ENCODE measurements at regions not wholly inside any gene's neighbourhood (a gene's known extent, or its start where the extent isn't known, plus 50 kb on each side); places are given as distances from the start of the nearest gene placed in this dataset.
"Not testable (repeated sequence)": the region's sequence is repeated elsewhere in the genome, so short reads cannot be mapped to it uniquely, and the experiment has no call there.

DNA sequence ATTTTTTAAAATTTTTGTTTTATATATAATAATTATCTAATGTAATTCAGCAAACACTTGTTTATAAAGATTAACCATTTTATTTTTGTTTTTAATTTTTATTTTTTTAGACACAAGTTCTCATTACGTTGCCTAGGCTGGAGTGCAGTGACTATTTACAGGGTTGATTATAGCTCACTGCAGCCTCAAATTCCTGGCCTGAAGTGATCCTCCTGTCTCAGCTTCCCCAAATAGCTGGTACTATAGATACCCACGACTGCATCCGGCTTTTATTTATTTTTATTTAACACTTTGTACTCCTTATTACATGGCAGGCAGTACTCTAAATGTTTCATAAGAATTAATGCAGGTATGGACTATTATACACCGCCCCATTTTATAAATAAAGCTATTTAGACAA lies 288.7 kb downstream of the MDFIC start:
- no peak for DNase-seq
- TF ChIP-seq, protein P1, sequence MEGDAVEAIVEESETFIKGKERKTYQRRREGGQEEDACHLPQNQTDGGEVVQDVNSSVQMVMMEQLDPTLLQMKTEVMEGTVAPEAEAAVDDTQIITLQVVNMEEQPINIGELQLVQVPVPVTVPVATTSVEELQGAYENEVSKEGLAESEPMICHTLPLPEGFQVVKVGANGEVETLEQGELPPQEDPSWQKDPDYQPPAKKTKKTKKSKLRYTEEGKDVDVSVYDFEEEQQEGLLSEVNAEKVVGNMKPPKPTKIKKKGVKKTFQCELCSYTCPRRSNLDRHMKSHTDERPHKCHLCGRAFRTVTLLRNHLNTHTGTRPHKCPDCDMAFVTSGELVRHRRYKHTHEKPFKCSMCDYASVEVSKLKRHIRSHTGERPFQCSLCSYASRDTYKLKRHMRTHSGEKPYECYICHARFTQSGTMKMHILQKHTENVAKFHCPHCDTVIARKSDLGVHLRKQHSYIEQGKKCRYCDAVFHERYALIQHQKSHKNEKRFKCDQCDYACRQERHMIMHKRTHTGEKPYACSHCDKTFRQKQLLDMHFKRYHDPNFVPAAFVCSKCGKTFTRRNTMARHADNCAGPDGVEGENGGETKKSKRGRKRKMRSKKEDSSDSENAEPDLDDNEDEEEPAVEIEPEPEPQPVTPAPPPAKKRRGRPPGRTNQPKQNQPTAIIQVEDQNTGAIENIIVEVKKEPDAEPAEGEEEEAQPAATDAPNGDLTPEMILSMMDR (IDR thresholded peaks at IDR 0.05) = no peak
- no peaks in the 10 kb centered on the region for H3K9me3 ChIP-seq
- H3K9ac ChIP-seq (ENCODE audit: low read depth in 2 of 2, low read length in 2 of 2) = no peak overlapping the region
- intact Hi-C loops (cut with DNase I) = no loop called here
- no peaks in the 10 kb centered on the region for H3K27me3 ChIP-seq
- no peaks in the 10 kb centered on the region for H3K36me3 ChIP-seq
- no peak overlapping the region for H3K4me3 ChIP-seq
- H3K4me1 ChIP-seq = no peaks in the 10 kb centered on the region
- H3K27ac ChIP-seq = no peak overlapping the region

DNA sequence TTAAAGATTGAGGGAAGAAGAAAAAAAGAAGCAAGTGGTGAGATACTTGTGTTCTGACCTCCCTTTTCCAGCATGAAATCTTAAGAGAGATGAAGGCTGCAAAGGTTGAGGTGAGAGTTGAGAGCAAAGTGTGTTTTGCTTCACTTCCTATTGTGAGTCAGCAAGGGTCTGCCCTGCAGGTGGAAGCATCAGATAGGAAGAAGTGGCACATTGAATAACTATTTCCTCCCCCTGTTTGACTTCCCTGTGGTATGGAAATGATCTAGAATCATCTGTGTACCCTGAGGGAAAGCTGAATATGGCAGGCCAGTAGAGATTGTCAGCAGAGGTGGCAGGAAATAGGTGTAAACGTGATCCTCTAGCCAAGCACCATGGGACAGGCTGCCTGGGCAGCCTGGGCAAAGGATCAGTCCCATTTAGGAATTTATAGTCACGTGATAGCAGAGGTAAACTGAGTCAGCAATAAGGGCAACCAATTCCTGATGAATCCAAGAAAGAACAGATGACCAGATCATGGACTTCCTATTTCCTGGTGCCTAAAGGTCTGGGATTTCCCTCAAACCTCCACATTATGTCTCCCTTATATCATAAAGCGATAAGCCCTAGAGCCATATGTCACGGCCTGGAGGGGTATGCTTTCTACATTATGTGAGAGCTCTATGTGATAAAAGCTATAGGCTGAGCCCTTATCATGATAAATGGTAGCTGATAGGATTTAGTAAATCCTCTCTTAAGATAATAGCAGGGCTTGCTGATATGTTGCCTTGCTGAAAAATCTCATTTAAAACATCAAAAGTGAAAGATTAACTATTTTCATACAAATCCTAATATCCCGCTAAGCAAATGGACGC lies 287.0 kb downstream of the MDFIC start:
- Histone ChIP-seq H3K27me3 (no peaks in the 10 kb centered on the region), H3K27ac (no peak overlapping the region), H3K4me1 (no peaks in the 10 kb centered on the region), H3K36me3 (no peaks in the 10 kb centered on the region), H3K4me3 (no peak overlapping the region), H3K9me3 (no peaks in the 10 kb centered on the region), H3K9ac (ENCODE audit: low read depth in 2 of 2, low read length in 2 of 2) (no peak overlapping the region)
- DNase-seq = no peak
- TF ChIP-seq, protein P1 (IDR thresholded peaks at IDR 0.05) = no peak
- intact Hi-C loops (cut with DNase I) = no loop called here

DNA sequence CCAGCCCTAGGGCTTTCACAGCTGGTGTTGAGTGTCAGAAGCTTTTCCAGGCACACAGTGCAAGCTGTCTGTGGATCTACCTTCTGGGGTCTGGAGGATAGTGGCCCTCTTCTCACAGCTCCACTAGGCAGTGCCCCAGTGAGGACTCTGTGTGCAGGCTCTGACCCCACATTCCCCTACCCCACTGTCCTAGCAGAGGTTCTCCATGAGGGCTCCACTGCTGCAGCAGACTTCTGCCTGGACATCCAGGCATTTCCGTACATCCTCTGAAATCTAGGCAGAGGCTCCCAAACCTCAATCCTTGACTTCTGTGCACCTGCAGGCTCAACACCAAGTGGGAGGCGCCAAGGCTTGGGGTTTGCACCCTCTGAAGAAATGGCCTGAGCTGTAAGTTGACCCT lies 284.5 kb downstream of the MDFIC start:
- H3K36me3 ChIP-seq; H3K9me3 ChIP-seq; H3K27me3 ChIP-seq; intact Hi-C loops (cut with DNase I); H3K4me3 ChIP-seq; DNase-seq; H3K9ac ChIP-seq (ENCODE audit: low read depth in 2 of 2, low read length in 2 of 2); H3K27ac ChIP-seq; H3K4me1 ChIP-seq: not testable (repeated sequence)

DNA sequence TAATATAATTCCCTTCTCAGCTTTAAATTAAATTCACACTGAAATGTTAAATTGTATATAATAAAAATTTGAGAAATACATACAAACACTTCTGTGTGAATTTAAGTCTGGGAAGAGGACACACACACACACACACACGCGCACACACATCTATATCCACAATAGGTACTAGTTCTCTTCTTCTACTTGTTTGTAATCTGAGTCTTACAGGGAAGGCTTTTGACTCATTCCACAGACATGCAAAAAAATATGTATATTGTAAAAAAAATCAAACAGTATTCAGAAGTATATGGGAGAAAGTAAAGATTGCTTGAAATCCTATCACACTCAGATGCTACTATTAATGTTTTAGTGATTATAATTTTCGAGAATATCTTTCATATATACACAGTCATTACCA lies 276.2 kb downstream of the MDFIC start:
- no peak for DNase-seq
- Histone ChIP-seq H3K4me3 (no peak overlapping the region), H3K4me1 (no peaks in the 10 kb centered on the region), H3K9ac (ENCODE audit: low read depth in 2 of 2, low read length in 2 of 2) (no peak overlapping the region), H3K27me3 (no peaks in the 10 kb centered on the region), H3K27ac (no peak overlapping the region), H3K9me3 (no peaks in the 10 kb centered on the region), H3K36me3 (no peaks in the 10 kb centered on the region)
- TF ChIP-seq, protein P1 (IDR thresholded peaks at IDR 0.05) = no peak
- intact Hi-C loops (cut with DNase I) = no loop called here

DNA sequence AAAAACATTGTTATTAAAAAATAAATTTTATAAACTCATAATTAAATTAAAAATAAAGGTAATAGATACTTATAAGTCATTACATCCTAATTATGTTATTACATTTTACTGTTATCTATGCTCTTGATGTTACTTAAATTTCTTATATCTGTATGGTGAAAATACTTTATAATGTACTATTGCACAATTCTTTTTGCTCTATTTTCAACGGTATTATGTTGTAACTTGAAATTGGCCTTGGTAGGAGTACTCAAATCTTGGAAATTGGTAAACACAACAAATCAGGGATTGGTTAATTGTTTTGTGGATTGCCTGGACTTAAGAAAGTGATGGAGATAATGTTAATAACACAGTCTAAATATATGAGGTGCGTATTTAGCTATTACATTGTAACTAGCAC lies 273.3 kb downstream of the MDFIC start:
- Histone ChIP-seq H3K27ac (no peak overlapping the region), H3K4me1 (no peaks in the 10 kb centered on the region), H3K36me3 (no peaks in the 10 kb centered on the region), H3K9ac (ENCODE audit: low read depth in 2 of 2, low read length in 2 of 2) (no peak overlapping the region), H3K9me3 (no peaks in the 10 kb centered on the region), H3K27me3 (no peaks in the 10 kb centered on the region), H3K4me3 (no peak overlapping the region)
- intact Hi-C loops (cut with DNase I) = no loop called here
- no peak for DNase-seq
- TF ChIP-seq, protein P1 (IDR thresholded peaks at IDR 0.05) = no peak

DNA sequence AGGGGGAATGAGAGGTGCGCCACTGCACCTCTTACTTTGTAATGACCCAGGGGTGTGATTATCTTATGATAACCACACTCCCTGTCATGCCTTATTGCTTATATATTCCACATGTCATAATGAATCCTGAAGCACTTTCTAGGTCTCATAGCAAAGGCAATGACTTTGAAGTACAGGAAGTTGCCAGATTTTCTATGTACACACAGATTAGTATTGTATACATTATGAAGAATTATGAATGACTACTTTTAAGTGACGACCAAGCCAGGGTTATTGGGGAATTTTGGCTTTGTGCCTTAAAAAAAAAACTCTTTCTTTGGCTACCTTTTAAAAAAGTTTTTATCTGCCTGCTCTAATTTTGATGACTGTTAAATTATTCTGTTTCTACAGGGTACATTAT lies 269.6 kb downstream of the MDFIC start:
- Histone ChIP-seq H3K36me3 (no peaks in the 10 kb centered on the region), H3K9ac (ENCODE audit: low read depth in 2 of 2, low read length in 2 of 2) (no peak overlapping the region), H3K27me3 (no peaks in the 10 kb centered on the region), H3K4me1 (no peaks in the 10 kb centered on the region), H3K4me3 (no peak overlapping the region), H3K27ac (no peak overlapping the region), H3K9me3 (no peaks in the 10 kb centered on the region)
- no peak for DNase-seq
- TF ChIP-seq, protein P1 (IDR thresholded peaks at IDR 0.05) = no peak
- intact Hi-C loops (cut with DNase I) = no loop called here

Data from colonic mucosa (tissue), 4 donors.